ENCODE measurements at regions not wholly inside any gene's neighbourhood (a gene's known extent, or its start where the extent isn't known, plus 50 kb on each side); places are given as distances from the start of the nearest gene placed in this dataset.

GRCh38 chr18:28890791-28891190 lies 713.9 kb upstream of the CDH2 start:
- no peak for DNase-seq

GRCh38 chr18:28884304-28884703 lies 707.4 kb upstream of the CDH2 start:
- no peak for DNase-seq

GRCh38 chr18:28880856-28881255 lies 703.9 kb upstream of the CDH2 start:
- DNase-seq, result no peak

- DNase-seq, result no peak
Observed at GRCh38 chr18:28875059-28875458, 698.1 kb upstream of the CDH2 start.

GRCh38 chr18:28863396-28863795 lies 686.5 kb upstream of the CDH2 start:
- no peak for DNase-seq

GRCh38 chr18:28858248-28858647 lies 681.3 kb upstream of the CDH2 start:
- no peak for DNase-seq

GRCh38 chr18:28855989-28856388 lies 679.1 kb upstream of the CDH2 start:
- DNase-seq, result no peak

- DNase-seq, result no peak
Observed at GRCh38 chr18:28855524-28855923, 678.6 kb upstream of the CDH2 start.

- no peak for DNase-seq
Observed at GRCh38 chr18:28854964-28855363, 678.0 kb upstream of the CDH2 start.

- no peak for DNase-seq
Observed at GRCh38 chr18:28846958-28847357, 670.0 kb upstream of the CDH2 start.

- no peak for DNase-seq
Observed at GRCh38 chr18:28837100-28837499, 660.2 kb upstream of the CDH2 start.

GRCh38 chr18:28834889-28835288 lies 658.0 kb upstream of the CDH2 start:
- no peak for DNase-seq

GRCh38 chr18:28831908-28832307 lies 655.0 kb upstream of the CDH2 start:
- no peak for DNase-seq

GRCh38 chr18:28831476-28831875 lies 654.5 kb upstream of the CDH2 start:
- no peak for DNase-seq

GRCh38 chr18:28826107-28826506 lies 649.2 kb upstream of the CDH2 start:
- DNase-seq, result no peak

GRCh38 chr18:28824183-28824574 lies 647.2 kb upstream of the CDH2 start:
- no peak for DNase-seq

GRCh38 chr18:28823506-28824182 lies 646.7 kb upstream of the CDH2 start:
- no peak for DNase-seq

GRCh38 chr18:28820353-28820752 lies 643.4 kb upstream of the CDH2 start:
- no peak for DNase-seq

- no peak for DNase-seq
Observed at GRCh38 chr18:28816155-28816554, 639.2 kb upstream of the CDH2 start.

GRCh38 chr18:28814365-28814764 lies 637.4 kb upstream of the CDH2 start:
- DNase-seq, result no peak

GRCh38 chr18:28808373-28808772 lies 631.4 kb upstream of the CDH2 start:
- no peak for DNase-seq

- DNase-seq, result no peak
Observed at GRCh38 chr18:28805491-28805890, 628.6 kb upstream of the CDH2 start.

GRCh38 chr18:28804512-28805202 lies 627.7 kb upstream of the CDH2 start:
- DNase-seq, result no peak

GRCh38 chr18:28802546-28802945 lies 625.6 kb upstream of the CDH2 start:
- DNase-seq, result no peak

- no peak for DNase-seq
Observed at GRCh38 chr18:28801876-28802275, 624.9 kb upstream of the CDH2 start.

Measured in GOT3 (cell line).